Fibroblast of skin of scalp (primary cell): ENCODE measurements at regions not wholly inside any gene's neighbourhood (a gene's known extent, or its start where the extent isn't known, plus 50 kb on each side); places are given as distances from the start of the nearest gene placed in this dataset.
A peak's percentile ranks its signal among the peaks of the same experiment; 100 is the strongest.

ENCODE experiments used
- DNase-seq: peaks from one replicate; pipeline ENCODE4 v3.0.0-alpha.2; 2013

GRCh38 chr14:22477569-22478194 lies 111.3 kb downstream of the DAD1 start:
- DNase-seq, result no peak

DNA sequence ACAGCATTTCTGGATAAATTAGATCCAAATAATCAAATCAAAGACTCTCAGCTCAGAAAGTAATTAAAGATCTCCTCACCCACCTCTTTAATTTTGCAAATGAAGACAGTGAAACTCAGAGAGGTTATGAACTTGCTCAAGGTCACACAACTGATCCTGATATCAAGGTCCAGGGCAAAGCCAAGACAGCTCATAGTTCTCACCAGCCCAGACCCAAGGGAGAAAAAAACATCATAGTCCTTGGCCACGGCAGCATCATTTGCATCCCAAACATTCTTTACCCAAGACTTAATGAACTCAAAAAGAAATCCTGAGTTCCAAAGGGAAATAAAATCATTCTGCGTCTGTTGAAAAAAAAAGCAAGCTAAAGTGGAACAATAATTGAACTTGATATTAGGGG lies 112.1 kb downstream of the DAD1 start:
- peak; percentile 51 for DNase-seq

GRCh38 chr14:22476005-22476751 lies 112.8 kb downstream of the DAD1 start:
- no peak for DNase-seq

DNA sequence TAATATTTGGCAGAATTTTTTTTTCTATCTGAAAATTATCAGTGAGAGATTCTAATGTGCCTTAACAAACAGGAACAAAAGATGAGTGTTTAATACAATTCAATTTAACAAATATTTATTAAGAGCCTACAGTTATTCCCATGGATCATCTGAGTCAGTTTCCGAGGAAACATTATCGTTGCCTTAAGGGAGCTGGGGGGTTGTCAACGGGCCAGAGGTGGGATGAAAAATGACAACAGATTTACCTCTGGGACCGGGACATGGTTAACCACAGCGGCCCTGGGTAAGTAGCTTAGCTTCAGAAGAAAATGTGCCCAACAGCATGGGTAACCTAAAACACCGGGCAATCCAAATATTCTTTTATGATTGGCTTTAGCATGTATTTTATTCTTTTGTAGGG lies 113.6 kb downstream of the DAD1 start:
- DNase-seq, result no peak

- peak; percentile 59 for DNase-seq
Measured at GRCh38 chr14:22474730-22475351, 114.2 kb downstream of the DAD1 start.

- peak; percentile 49 for DNase-seq
Measured at GRCh38 chr14:22472935-22473854, 115.8 kb downstream of the DAD1 start.

GRCh38 chr14:22472466-22472865 lies 116.6 kb downstream of the DAD1 start:
- no peak for DNase-seq

DNA sequence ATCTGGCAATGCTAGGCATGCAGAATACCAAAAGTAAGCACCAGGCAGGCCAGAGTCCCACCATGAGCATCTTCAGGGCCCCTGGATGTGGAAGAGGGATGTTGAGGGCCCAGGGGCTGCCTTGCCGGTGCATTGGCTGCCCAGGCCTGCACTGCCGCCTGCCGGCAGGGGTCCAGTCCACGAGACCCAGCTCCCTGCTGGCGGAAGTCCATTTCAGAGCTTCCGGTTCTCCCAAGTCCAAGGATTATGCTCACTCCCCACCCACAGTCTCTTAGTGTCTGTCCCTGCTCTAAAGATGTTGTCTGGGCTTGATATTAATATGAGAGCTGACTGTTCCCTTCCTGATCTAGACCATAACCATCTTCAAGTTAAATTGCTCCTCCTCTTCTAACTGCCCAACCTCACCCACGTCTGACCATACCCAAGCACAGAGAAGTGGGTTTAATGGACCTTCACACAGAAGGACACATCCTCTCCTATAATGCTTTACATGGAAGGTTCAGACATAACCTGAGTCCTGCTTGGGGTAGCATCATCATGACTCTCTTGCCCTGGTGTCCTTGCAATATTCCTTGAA lies 117.4 kb downstream of the DAD1 start:
- DNase-seq, result peak; percentile 63

DNA sequence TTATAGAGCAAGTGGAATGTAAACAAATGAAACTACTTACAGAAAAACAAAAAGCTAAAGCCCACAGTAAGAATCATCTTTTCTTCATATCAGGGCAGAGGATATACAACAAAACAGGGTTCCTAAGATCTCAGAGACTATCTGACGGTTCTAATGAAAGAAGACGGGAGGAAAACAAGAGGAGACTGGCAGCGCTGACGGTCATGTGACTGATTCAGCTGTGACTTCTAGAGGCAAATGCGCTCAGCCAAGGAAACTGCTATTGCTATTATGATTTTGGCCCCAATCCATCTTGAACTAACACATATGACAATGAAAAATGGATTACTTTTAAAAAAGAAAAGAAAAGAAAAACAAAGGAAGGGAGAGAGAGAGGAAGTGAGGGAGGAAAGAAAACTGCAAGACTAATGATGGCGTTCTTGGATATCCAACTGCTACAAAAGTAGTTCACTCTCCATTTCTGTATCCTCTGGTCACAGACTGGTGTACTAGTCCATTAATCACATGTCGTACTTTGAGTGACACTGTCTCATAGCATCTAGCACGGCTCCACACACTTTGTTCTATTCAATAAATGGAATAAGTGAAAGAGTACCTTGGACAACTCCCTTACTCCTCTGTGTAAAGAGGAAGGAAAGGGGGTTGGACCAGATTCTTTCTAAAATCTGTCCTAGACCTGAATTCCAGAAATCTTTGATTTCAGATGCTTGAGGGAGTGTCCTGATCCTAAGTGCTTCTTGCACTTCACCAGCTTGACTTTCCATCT lies 119.3 kb downstream of the DAD1 start:
- DNase-seq, result no peak

- DNase-seq, result no peak
Measured at GRCh38 chr14:22468830-22469229, 120.2 kb downstream of the DAD1 start.

DNA sequence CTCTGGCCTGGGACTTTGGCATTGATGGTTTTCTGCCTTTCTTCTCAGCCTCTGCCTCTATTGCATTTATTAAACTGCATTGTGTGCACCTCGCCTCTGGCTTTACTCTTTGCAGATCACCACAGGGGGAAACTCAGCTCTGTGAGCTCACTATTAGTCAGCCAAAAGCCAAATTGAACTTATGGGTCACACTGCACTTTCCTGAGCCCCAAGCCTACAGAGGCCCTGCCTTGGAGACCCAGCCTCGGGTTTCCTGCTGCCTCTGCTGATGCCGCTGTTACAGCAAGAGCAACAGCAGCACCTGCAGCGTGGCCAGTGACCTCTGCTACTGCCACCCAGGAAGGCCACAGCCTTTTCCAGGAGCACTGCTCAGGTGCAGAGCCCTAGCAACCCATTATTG lies 122.5 kb downstream of the DAD1 start:
- peak; percentile 29 for DNase-seq

- peak; percentile 58 for DNase-seq
Measured at GRCh38 chr14:22465201-22465840, 123.7 kb downstream of the DAD1 start.

DNA sequence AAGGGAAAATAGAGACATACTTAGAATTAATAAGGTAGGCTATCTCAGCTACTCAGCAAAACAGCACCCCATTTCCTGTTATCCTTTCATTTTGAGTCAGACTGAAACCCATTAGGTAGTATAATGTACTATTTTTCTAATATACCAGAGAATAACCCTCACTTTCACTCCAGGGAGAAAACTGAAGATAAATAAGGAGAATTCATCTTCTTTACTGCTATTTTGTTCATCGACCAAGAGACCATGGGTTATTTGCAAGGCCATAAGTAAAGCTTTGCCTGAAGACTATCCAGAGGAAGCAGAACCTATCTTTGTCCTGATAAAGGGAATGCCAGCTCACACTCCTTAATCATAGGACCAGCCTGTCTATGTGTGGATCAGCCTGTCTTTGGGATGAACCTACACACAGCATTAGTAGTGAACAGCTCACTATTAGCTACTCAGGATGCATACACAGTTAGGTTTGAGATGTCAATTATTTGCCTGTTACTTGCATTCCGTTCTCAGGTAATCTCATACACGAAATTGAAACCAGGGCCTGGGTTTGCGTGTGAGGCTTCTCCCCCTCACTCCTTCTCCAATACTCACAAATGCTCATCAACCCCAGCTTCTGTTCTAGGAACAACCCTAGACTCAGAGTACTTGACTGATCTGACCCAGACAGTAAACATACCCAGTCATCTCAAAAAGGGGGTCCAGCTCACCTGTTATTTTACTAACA lies 124.4 kb downstream of the DAD1 start:
- DNase-seq, result no peak

- no peak for DNase-seq
Measured at GRCh38 chr14:22463763-22464173, 125.3 kb downstream of the DAD1 start.

DNA sequence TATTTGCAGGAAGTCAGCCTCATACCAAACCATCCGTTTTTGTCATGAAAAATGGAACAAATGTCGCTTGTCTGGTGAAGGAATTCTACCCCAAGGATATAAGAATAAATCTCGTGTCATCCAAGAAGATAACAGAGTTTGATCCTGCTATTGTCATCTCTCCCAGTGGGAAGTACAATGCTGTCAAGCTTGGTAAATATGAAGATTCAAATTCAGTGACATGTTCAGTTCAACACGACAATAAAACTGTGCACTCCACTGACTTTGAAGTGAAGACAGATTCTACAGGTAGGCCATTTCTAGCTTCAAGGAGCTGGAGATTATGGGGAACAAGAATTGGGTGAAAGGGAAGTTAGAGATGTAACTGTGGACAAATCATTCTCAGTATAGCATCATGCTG lies 126.1 kb downstream of the DAD1 start:
- DNase-seq, result no peak

DNA sequence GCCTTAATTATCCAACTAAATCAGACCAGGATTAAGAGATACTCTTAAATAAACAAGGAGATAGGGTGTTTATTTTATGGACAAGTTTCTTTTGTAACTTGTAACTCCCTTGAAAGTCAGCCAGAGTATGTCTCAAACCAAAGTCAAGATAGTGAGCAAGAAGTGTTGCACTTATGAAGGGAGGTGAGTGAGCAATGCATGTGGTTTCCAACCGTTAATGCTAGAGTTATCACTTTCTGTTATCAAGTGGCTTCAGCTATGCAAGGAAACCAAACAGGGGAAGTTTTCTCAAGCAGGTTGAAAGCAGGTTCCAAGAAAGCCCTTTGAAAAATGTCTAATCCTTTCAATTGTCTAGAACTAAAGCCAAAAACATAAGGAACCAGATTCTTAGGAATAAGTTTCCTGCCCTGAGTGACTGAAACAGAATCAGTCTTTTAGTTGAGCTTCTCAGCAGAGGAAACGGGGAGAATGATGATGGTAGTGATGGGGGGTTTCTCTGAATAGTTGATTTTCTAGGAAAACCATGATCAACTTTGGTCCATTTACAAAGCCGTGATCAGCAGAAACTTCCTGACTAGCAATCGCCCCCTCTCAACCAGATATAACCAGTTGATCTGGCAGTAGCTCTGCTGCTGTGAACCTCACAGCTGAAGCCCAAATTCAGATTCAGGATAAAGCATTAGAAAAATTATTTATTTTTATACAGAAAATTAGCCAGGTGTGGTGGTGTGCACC lies 128.4 kb downstream of the DAD1 start:
- DNase-seq, result no peak

DNA sequence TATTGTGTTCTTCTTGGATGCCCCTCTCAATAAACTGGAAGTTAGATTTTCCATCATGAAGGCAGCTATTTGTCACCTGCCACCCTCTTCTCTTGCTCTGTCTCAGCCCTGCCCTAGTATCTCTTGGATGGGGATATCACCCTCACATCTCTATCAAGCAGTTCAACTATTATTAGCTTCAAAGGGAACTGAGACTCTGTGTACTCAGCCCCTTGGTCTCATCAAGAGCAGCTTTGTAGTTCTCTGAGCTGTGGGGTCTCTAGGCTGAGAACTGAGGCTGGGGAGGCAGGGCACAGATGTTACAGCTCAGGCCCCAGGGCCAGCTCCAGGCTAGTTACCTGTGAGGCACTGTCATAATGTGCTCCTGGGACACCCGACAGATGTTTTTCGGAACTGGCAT lies 130.3 kb downstream of the DAD1 start:
- no peak for DNase-seq

- no peak for DNase-seq
Measured at GRCh38 chr14:22456998-22457594, 131.9 kb downstream of the DAD1 start.

GRCh38 chr14:22456421-22456820 lies 132.6 kb downstream of the DAD1 start:
- no peak for DNase-seq
